Endothelial cell of umbilical vein (primary cell): ENCODE measurements at regions not wholly inside any gene's neighbourhood (a gene's known extent, or its start where the extent isn't known, plus 50 kb on each side); places are given as distances from the start of the nearest gene placed in this dataset.

Source experiments
- BruUV-seq: library from RNA; stranded (reverse); fragments of 400-500 nt; replicated peaks from 2 replicates; lab custom pipeline; 2021; lab: Mats Ljungman, UMichigan
- CTCF ChIA-PET: fragments of 300-600, 350-600 bp; sonication (Branson Sonifier 250); formaldehyde crosslinking; loops from one replicate; lab custom pipeline; 2021; ENCODE audit warnings: antibody characterized with exemption, inconsistent platforms; lab: Charles Lee
- POLR2A ChIA-PET: fragments of 300-600, 350-600 bp; sonication (Branson Sonifier 250); formaldehyde crosslinking; loops from one replicate; lab custom pipeline; 2021; ENCODE audit warnings: antibody characterized with exemption, inconsistent platforms; lab: Charles Lee
- DNase-seq: peaks from one replicate; pipeline ENCODE4 v3.0.0-alpha.2; 2011; ENCODE audit warnings: low read depth, low spot score
- FAIRE-seq: peaks from 2 replicates; lab custom pipeline; 2011; peaks lifted over from hg19 to GRCh38; lab: Jason Lieb, UNC
- H2AFZ ChIP-seq: 2 replicates; pipeline ENCODE4 v1.6.0; 2012; ENCODE audit warnings: low read depth, low read length, control low read depth, inconsistent platforms
- H3K27ac ChIP-seq: 2 replicates; pipeline ENCODE4 v1.5.1; 2011; ENCODE audit warnings: low read depth, mild to moderate bottlenecking, control low read depth, low read length, moderate library complexity; ENCODE audit not compliant: insufficient read depth
- H3K27me3 ChIP-seq, 2 experiments: 2 replicates each; pipeline versions ENCODE4 v1.6.0 to v1.6.1; 2011; ENCODE audit warnings: low read length in 2 of 2, mixed read lengths in 1 of 2; ENCODE audit not compliant: control insufficient read depth in 2 of 2, insufficient read depth in 2 of 2
- H3K36me3 ChIP-seq, 2 experiments: 2 replicates in 1 of 2; 3 replicates in 1 of 2; pipeline ENCODE4 v1.5.1; 2011; ENCODE audit warnings: low read length in 2 of 2, mild to moderate bottlenecking in 1 of 2, moderate library complexity in 1 of 2; ENCODE audit not compliant: control insufficient read depth in 2 of 2, insufficient read depth in 2 of 2; ENCODE audit errors: extremely low read depth in 1 of 2
- H3K4me1 ChIP-seq: 3 replicates; pipeline ENCODE4 v1.5.1; 2011; ENCODE audit warnings: mild to moderate bottlenecking, low read length; ENCODE audit not compliant: control insufficient read depth, insufficient read depth; ENCODE audit errors: extremely low read depth
- H3K4me2 ChIP-seq: 2 replicates; pipeline ENCODE4 v1.6.1; 2011; ENCODE audit warnings: low read length, control low read depth, mixed read lengths; ENCODE audit not compliant: insufficient read depth
- H3K4me3 ChIP-seq, 3 experiments: fragments of 200-600 bp in 1 of 3; sonication (generic), shearing (Covaris generic) in 1 of 3; replicated peaks in 1 of 3; 2 replicates each; pipeline ENCODE4 v1.5.1; 2011 to 2016; ENCODE audit warnings: control low read depth in 3 of 3, low read length in 3 of 3, mild to moderate bottlenecking in 2 of 3, inconsistent platforms in 1 of 3, low read depth in 1 of 3, moderate library complexity in 1 of 3; ENCODE audit not compliant: insufficient read depth in 1 of 3
- H3K79me2 ChIP-seq: 2 replicates; pipeline ENCODE4 v1.6.0; 2012; ENCODE audit warnings: low read length, inconsistent platforms; ENCODE audit not compliant: control insufficient read depth, insufficient read depth
- H3K9ac ChIP-seq: replicated peaks from 2 replicates; pipeline ENCODE3; 2011; ENCODE audit warnings: low read length, control low read depth; ENCODE audit not compliant: insufficient read depth; ENCODE audit errors: extremely low read depth
- H3K9me1 ChIP-seq: replicated peaks from 3 replicates; pipeline ENCODE4 v1.6.0; 2011; ENCODE audit warnings: mild to moderate bottlenecking, low read length; ENCODE audit not compliant: control insufficient read depth, insufficient read depth; ENCODE audit errors: extremely low read depth
- H3K9me3 ChIP-seq: replicated peaks from 2 replicates; pipeline ENCODE4 v1.5.1; 2012; ENCODE audit warnings: low read length, inconsistent platforms; ENCODE audit not compliant: control insufficient read depth, insufficient read depth
- H4K20me1 ChIP-seq: replicated peaks from 2 replicates; pipeline ENCODE3; 2011; ENCODE audit warnings: mild to moderate bottlenecking, low read length; ENCODE audit not compliant: control insufficient read depth, insufficient read depth; ENCODE audit errors: extremely low read depth
- CTCF ChIP-seq, 2 donors: IDR thresholded peaks; 1 replicate in 1 of 2; 2 replicates in 1 of 2; pipeline ENCODE4 v1.5.1; 2011; ENCODE audit warnings: low read length in 2 of 2, mild to moderate bottlenecking in 2 of 2, moderate library complexity in 2 of 2, control low read depth in 1 of 2, inconsistent platforms in 1 of 2, low read depth in 1 of 2; ENCODE audit not compliant: insufficient read depth in 1 of 2; ENCODE audit errors: extremely low read depth in 1 of 2
- EZH2 ChIP-seq: IDR thresholded peaks from 2 replicates; pipeline ENCODE4 v1.6.1; 2012; ENCODE audit warnings: borderline replicate concordance, low read depth, mild to moderate bottlenecking, moderate library complexity, low read length, inconsistent platforms; ENCODE audit not compliant: severe bottlenecking
- GATA2 ChIP-seq: IDR thresholded peaks from 2 replicates; pipeline ENCODE4 v1.7.0; 2011; ENCODE audit warnings: low read depth, mild to moderate bottlenecking, moderate library complexity, mixed read lengths, low read length; ENCODE audit not compliant: insufficient read length, insufficient read depth
- MYC ChIP-seq: IDR thresholded peaks from one replicate; pipeline ENCODE4 v1.6.1; 2011; ENCODE audit warnings: mild to moderate bottlenecking, low read depth, low read length
- dilution Hi-C: fragments of 300-500 bp; cut with MboI; formaldehyde crosslinking; loops from one replicate; pipeline ENCODE4 v1.15.0; 2019; ENCODE audit warnings: low sequenced_read_pairs; ENCODE audit not compliant: extremely low pct_ligation_motif_present
- intact Hi-C: fragments of 100-400 bp; cut with micrococcal nuclease; formaldehyde crosslinking; loops from one replicate; pipeline ENCODE4 v1.10.0; 2022

- no peak for DNase-seq
- POLR2A ChIA-PET, result no interaction called here
Measured at GRCh38 chr2:36246320-36246990, 109.1 kb upstream of the CRIM1 start.

More at GRCh38 chr2:36246320-36246990, 109.1 kb upstream of the CRIM1 start:
- H3K9ac ChIP-seq, result no peak overlapping the region
- H2AFZ ChIP-seq, result no peak overlapping the region
- no peaks in the 10 kb centered on the region for H4K20me1 ChIP-seq
- TF ChIP-seq EZH2 (no peak), CTCF (IDR thresholded peaks at IDR 0.05; ENCODE audit: extremely low read depth in 1 of 2, insufficient read depth in 1 of 2, low read depth in 1 of 2, low read length in 2 of 2) (no peak), GATA2 (no peak), MYC (no peak)
- H3K27ac ChIP-seq, result no peak overlapping the region
- no peaks in the 10 kb centered on the region for H3K9me3 ChIP-seq
- H3K4me3 ChIP-seq, result no peak overlapping the region
- no peaks in the 10 kb centered on the region for H3K79me2 ChIP-seq
- intact Hi-C loops (no loop called here), dilution Hi-C loops (no loop called here)
- BruUV-seq, result no TSS peak
- no peak overlapping the region for H3K4me2 ChIP-seq
- CTCF ChIA-PET, result no interaction called here
- no peaks in the 10 kb centered on the region for H3K27me3 ChIP-seq
- no peaks in the 10 kb centered on the region for H3K4me1 ChIP-seq
- FAIRE-seq, result no peak
- H3K9me1 ChIP-seq, result no peaks in the 10 kb centered on the region
- no peaks in the 10 kb centered on the region for H3K36me3 ChIP-seq
